ENCODE measurements at regions not wholly inside any gene's neighbourhood (a gene's known extent, or its start where the extent isn't known, plus 50 kb on each side); places are given as distances from the start of the nearest gene placed in this dataset.
"Not testable (repeated sequence)": the region's sequence is repeated elsewhere in the genome, so short reads cannot be mapped to it uniquely, and the experiment has no call there.

DNA sequence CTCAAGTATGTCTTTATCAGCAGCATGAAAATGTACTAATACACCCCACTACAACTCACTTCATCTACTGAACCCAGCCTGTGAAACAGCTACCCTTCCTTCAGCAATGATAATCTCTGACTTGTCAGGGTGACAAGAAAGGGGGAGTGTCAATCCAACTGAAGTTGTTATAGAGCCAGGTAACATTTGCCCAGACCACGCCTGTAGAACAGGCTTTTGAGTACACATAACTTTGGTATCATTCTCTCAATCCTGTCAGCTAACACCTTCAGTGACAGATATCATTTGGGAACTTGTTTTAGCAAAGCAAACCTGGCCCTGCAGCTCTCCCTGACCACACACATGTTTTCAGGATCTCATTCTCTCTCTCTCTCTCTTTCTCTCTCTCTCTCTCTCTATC lies 592.2 kb downstream of the SMARCA1 start:
- no peak for DNase-seq

DNA sequence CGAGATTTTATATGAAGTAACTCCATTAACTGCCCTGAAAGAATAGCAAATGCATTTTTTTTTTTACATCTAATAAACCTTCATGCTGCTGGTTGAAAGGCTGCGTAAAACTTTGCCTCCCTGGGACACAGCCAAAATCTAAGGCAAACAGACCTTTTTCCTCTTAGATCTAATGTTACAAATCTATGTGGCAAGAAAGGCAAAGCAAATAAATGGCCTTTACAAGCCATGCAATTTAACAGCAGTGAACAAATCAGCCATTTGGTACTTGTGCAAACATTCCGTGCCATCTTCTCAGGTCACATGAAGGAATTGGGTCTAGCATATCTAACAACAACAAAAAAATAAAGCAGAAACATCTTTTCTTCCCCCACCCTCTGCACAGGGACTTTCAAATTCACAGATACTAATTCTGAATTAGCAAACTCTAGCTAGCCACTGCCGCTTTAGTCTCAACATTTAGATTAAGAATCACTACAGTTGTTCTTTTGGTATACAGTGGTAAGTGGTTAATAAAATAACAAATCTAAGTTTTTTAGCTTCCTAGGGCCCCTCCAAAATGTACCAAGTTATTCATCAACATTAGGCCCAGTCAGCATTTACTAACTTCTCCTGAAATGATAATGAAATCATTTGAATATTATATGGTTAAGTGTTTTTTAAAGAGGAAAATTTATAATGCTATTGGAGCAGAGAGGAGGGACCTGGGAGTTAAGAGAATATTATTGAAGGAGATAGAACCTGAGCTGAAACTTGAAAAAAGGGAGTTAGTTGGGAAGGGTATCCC lies 593.8 kb downstream of the SMARCA1 start:
- no peak for DNase-seq

DNA sequence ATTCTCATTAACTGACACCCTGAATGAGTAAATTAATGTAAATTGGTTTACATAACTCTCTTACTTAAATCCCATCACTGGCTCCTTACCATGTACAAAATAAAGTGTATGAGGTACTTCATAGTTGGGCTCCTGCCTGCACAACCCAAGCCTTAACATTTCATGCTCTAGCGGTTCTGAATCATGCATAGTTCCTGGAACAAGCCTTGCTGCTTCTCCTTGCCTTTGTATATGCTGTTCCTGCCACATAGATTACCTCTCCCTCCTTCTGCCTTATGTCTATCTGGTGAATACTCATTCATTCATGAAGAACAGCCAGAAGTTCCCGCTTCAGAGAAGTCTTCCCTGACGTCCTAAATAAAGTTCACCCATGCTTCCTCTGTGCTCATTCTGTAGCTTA lies 594.7 kb downstream of the SMARCA1 start:
- no peak for DNase-seq

DNA sequence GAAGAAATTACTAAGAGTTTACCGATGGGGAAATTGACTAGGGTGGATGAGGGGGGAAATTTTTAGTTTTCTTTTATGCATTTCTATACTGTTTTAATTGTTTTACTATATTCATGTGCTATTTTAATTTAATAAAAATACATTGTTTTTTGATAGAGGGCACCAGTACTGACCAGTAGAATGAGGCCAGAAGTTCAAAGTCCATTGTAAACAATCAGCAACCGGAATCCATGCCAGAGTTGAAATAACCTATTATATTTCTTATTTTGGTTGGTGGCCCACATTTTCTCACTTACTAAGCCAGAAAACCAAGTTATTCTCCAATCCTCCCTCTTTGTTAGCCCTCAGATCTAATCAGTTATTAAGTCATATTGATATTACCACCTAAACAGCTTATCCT lies 595.9 kb downstream of the SMARCA1 start:
- DNase-seq = no peak

DNA sequence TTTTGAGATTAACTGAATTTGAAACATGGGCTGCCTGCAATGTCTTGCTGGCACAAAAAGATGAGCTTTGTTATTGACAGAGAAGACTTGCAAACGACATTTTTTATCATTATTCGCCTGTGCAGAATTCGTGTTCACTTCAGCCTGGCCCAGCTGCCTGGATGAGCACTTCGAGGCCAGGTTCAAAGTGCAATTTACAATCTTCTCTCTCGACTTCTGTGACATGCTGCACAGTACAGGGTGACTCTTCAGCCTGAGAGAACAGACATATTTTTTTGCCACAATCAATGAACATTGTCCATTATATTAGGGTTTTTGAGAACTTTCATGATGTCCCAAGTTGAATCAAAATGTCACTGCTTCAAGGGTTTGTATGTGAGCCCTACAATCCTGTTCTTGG lies 616.5 kb downstream of the SMARCA1 start:
- DNase-seq = no peak

DNA sequence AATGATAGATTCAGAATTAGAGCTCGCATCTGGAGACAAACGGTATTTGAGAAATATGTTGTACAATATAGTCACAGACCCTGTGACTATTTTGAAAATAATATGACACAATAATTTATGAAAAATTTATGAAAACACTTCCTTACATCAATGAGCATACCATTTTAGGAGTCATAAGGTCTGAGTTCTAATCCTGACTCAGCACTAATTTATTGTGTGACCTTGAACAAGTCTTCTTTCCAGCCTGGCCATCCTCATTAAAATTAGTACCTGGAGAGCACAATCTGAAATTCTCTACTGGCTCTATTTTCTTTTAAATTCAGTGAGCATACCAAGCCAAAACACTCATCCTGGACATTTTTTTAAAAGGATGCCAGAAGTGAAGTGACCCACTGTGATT lies 622.3 kb downstream of the SMARCA1 start:
- DNase-seq = no peak

DNA sequence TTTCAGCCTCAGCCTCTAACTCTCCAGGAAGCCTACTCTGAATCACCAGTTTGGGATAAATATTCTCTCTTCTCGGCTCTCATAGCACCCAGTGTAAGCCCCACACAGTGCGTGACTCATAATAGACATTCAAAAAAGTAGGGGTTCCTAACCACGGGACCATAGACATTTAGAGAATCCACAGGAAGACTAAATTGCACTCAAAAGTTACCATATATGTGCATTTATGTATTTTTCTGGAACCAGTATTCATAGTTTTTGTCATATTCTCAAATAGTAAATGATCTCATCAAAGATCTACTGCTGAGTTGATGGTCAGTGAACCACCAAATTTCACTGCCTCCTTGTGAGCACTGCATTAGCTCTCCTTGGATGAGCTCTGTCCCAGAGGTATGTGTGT lies 625.7 kb downstream of the SMARCA1 start:
- no peak for DNase-seq

DNA sequence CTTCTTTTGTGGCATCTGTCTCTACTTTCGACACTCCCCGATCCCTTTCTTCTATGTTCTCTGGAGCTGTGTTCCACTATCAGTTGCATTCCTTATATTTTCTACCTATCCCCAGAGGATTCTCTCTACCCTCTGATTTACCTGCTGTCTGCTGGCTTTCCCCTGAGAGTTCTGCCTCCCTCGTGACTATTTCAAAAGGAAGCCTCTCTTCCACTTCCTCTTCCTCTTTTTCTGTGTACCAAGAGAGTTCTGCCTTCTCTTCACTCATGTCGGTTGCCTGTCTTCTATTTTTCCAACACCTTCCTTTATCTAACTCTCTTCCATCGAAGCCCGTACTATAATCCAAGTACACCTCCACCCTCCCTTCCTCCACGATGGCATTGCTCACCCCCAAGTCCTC lies 631.7 kb downstream of the SMARCA1 start:
- DNase-seq = no peak

DNA sequence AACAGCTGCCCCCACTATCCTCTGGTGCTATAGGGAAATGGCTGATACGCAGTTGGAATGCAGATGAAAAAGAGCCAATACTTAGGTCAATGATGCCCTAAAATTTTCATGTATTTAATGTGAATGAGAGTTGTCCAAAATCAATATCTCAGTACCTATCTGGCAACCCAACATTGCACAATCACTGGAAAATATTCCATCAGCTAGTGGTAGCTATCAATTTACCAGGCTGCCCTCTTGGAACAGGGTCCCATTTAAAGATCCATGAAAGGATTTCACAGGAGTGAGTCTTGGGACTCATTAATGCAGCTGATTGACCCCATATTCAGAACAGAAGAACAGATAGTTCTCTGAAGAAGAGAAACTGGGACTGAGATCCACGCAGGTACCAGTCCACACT lies 638.9 kb downstream of the SMARCA1 start:
- DNase-seq = no peak

DNA sequence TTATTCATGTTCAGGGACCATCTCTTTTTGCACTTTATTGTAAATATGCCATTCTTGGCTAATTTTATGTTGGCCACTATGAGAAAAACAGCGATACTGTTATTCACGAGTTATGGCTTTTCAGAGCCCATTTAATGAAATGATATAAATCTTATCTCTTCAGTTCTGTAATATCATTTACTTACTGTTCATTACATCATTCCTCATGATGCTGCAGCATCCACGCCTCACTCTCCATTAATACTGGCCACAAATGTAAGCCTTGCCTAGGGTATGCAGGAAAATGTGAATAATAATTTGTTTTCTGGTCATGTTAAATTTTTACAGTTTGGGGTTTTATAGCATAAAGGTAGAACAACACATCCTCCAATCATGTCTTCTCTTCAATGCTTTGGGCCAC lies 639.6 kb downstream of the SMARCA1 start:
- DNase-seq = no peak

DNA sequence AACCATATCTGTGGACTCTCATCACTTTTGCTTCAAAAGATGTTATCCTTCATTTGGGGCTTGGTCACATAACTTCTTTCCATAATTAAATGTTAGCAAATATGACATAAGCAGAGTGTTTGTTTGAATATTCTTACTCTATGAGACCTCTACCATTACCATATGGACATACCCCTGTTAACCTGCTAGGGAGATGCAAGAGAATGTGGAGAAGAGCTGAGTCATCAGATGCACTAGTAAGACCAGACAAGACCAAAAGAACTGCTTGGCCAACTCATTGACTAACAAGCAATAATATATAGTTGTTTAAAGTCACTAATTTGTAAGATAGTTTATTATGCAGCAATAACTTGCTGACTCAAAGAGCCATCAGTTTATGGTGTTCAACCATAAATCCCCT lies 652.9 kb downstream of the SMARCA1 start:
- no peak for DNase-seq

DNA sequence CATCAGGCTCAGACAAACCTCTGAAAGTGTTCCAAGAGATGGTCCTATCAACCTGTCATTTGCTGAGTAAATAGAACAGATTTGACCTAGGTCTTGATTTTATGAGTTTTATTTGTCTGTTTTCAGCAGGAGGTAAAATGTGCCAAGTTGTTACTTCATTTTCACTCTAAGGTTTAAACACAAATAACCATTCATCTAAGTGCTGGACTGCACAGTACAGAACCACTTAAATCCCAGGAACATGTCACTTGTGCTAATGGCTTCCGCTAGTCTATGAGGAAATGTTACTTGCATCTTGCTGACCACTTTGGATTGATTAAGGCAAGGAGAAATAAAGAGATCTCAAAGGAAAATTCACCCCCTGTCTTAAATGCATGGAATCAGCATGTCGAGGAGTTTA lies 660.7 kb downstream of the SMARCA1 start:
- DNase-seq = no peak

DNA sequence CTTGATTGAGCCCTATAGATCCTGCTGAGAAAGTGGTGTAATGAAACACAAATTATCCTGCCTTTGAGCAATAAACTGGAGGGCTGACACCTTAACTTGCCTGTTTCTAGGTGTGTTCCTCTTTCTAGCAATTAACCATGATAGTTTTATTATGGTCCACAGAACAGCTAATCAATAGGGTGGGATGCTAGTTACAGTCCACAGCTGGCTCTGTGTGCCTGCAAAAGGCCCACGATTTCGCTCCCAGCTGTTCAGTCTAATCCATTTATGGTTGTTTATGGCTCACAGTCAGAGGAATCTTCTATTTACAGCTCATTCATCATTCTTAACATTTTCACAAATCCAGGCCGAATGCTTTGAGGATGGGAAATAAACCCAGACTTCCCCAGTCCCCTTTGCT lies 674.9 kb downstream of the SMARCA1 start:
- DNase-seq = no peak

DNA sequence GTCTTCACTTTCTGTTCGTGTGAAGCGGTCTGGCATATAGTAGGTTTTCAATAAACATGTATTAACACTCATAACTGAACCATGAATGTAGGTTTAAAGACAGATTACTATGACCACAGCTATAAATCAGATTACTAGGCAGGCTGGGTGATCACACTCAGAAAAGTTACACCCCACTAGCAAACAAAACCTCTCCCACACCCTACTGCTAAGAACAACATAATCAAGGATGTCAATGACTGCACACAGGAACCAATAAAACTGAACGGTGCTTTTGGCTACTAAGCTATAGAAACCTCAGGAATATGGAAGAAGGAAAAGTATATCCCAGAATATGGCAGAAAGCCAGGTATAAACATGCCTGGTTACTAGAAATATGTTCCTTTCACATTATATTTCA lies 676.9 kb downstream of the SMARCA1 start:
- no peak for DNase-seq

DNA sequence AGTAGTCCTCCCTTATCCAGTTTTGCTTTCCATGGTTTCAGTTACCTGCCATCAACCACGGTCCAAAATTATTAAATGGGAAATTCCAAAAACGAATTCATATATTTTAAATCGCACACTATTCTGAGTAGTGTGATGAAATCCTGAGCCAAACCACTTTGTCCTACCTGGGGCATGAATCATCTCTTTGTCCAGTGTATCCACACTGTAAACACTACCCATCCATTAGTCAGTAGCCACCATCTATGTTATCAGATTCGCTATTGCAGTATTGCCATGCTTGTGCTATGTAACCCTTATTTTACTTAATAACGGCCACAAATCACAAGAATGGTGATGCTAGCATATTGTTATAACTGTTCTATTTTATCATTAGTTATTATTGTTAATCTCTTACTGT lies 704.6 kb downstream of the SMARCA1 start:
- DNase-seq = no peak

DNA sequence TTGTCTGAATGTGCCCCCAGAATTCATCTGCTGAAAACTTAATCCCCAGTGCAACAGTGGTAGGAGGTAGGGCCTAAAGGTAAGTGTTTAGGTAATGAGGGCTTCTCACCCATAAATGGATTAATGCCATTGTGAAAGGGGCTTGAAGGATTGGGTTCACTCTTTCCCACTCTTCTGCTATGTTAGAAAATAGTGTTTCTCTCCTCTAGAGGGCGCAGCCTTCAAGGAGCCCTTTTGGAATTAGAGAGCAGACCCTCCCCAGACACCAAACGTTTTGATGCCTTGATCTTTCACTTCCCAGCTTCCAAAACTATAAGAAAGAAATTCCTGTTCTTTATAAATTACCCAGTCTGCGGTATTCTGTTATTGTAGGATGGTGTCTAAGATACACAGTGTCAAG lies 706.4 kb downstream of the SMARCA1 start:
- no peak for DNase-seq

DNA sequence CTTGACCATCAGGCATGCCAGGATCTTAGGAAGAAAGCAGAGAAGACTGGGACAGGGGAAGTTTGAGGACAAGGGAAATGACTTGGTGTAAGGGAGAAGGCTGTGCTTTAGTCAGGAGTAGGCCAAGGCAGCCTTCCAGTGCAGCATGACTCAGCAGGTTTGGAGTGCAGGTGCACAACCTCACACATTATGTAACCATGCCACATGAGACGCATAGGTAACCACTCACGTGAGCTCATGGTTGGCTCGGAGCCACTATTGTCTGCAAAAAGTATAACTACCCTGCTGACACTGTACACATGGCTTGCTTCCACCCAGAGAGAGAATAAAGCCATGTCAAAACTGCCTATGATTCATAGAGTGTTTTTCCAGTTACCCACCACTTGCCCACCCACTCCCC lies 715.9 kb downstream of the SMARCA1 start:
- DNase-seq = no peak

DNA sequence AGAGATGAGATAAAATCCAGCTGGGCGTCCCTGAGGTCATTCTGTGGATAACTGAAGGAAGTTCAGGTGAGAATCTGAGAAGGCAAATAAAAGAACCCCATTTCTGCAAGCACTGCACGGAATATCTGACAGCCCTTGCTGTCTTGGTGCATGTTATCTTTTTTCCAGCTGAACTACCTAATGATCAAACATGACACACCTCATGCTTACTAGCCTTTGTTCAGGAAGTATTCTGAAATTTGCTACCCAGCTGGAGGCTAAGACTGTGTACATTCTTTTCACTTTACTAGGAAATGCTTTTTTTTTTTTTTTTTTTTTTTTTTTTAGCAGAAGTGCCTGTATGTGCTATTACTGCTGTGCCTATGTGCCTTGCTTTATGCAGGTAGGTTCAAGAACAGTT lies 718.1 kb downstream of the SMARCA1 start:
- no peak for DNase-seq

DNA sequence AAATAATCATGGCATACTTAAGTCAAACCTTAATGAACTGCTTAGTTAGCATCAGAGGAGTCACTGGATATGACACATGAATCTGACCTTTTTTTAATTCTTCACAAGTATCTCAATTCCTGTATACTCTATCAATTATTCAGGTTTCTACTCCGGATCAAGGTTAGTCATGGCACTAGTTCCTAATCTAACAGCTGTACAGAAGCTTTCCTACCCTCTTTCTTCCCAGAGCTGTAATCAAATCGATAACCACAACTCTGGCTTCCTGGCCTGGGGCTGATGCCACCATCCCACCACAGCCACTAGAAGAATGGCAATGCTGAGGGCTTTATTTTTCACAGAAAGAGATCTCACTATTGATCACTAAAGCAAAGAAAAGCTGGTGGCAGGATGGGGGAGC lies 718.5 kb downstream of the SMARCA1 start:
- no peak for DNase-seq

DNA sequence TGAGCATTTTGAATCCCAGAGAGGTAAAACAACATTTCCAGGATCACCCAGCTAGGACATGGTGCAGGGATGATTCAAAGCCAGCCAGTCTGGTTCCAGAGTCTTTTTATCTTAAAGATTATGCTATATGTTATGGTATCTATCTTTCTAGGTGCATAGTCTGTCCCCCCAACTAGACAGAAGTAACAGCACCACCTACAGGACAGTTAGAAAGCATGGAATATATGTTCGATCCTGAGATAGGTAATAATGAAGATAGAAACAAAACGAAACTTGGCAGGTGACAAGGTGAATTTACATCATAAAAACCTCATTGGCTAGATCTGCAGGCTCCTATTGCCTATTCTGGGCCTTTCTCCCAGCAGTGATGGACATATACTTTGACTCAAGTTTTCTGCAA lies 723.2 kb downstream of the SMARCA1 start:
- no peak for DNase-seq

DNA sequence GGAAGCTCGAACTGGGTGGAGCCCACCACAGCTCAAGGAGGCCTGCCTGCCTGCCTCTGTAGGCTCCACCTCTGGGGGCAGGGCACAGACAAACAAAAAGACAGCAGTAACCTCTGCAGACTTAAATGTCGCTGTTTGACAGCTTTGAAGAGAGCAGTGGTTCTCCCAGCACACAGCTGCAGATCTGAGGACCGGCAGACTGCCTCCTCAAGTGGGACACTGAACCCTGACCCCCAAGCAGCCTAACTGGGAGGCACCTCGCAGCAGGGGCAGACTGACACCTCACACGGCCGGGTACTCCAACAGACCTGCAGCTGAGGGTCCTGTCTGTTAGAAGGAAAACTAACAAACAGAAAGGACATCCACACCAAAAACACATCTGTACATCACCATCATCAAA lies 730.9 kb upstream of the ACTRT1 start:
- not testable (repeated sequence) for DNase-seq

DNA sequence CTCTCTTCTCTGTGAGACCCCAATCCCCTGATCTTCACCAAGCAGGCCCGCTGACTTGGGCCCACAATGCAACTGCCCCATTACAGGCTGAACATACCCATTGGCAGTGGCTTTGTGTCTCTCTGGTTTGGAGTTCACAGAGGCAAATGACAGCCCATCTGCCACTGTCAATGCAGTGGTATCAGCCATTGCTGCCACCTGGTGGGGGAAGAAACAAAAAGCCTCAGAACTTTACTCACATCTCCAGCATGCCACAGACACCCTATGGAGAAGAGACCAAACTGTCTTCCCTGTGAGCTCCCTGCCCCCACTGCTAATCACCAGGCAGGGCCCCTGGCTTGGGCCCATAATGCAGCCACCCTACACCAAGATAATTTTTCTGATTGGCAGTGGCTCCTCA lies 729.3 kb upstream of the ACTRT1 start:
- peak in 1 of 4 experiments; percentile 1 for DNase-seq

DNA sequence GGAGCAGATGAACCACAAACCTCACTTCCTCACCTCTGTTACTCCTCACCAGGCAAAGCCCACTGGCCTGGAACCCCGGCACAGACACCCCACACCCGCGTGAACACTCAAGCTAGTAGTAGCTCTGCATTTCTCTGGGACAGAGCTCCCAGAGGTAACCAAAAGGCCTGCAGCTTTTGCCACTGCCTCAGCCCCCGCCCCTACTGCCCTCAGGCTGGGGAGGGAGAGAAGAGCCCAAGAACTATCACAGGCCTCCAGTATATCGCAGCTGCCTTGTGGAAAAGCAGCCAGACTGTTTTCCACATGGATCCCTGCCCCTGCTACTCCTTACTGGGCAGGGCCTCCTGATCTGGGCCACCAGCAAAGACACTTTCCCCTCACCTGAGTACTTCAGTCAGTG lies 728.7 kb upstream of the ACTRT1 start:
- DNase-seq = no peak

DNA sequence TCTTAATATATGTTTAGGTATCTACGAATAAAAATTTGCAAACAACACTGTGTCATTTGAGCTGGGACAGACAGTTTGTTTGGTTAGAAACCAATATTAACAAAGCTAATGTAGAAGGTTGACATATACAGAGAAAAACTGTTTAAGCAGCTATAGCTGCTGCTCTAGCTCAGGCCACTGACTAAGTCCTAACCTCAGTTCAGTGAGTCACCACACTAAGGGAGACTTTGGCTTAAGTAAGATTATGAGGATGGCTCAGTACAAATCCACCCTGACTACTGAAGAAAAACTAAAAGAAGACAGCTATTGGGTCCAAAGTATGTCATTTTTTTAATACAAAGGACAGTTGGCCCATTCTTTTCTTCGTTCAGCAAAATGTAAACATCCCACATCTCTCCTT lies 717.3 kb upstream of the ACTRT1 start:
- DNase-seq = no peak

DNA sequence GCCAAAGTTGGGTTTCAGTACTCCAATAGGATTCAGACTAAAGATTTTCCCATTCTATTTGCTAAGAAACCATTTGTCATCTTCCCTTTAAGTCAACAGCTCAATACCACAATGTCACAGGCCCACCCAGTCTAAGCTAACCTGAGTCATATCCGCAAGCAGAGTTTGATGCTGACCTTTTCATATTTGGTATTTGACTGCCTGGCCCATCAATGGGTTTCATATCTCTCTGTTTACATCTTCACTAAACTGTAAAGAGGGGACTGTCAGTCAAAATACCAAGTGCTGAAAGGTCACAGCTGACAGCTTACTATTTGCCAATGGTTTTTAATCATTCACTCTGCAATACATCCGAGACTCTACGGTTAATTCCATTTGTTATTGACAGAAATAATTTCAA lies 707.5 kb upstream of the ACTRT1 start:
- no peak for DNase-seq

DNA sequence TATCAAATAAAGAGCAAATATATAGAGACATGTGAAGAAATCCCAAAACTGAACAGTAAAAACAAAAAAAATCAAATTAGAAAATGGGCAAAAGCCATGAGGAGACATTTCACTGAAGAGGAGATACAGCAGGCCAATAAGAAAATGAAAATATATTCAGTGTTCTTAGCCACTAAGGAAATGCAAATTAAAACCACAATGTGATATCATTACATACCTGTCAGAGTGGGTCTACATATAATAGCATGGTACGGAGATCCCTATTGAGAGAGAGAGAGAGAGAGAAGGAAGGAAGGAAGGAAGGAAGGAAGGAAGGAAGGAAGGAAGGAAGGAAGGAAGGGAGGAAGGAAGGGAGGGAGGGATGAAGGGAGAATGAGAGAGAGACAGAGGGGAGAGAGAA lies 707.0 kb upstream of the ACTRT1 start:
- no peak for DNase-seq

Measured in activated naive CD4-positive, alpha-beta T cell (primary cell).